Breast epithelium (tissue), 3 donors: ENCODE measurements at regions not wholly inside any gene's neighbourhood (a gene's known extent, or its start where the extent isn't known, plus 50 kb on each side); places are given as distances from the start of the nearest gene placed in this dataset.

Experiments
- CTCF ChIP-seq, 3 donors: fragments of 450-650 bp; IDR thresholded peaks; one replicate each; pipeline ENCODE4 v1.5.1; 2016 to 2017; ENCODE audit warnings: antibody characterized with exemption in 3 of 3, mild to moderate bottlenecking in 3 of 3, moderate library complexity in 3 of 3
- POLR2AphosphoS5 ChIP-seq, 3 donors: sonication (generic); formaldehyde crosslinking; IDR thresholded peaks; one replicate each; pipeline ENCODE4 v1.6.1; 2017; ENCODE audit warnings: antibody characterized with exemption in 3 of 3

- TF ChIP-seq CTCF (IDR thresholded peaks at IDR 0.05) (no peak), POLR2AphosphoS5 (IDR thresholded peaks at IDR 0.05) (no peak)
Measured at GRCh38 chr11:90867416-90867815, 644.6 kb upstream of the CHORDC1 start.
